BLaER1 (cell line): ENCODE measurements at regions not wholly inside any gene's neighbourhood (a gene's known extent, or its start where the extent isn't known, plus 50 kb on each side); places are given as distances from the start of the nearest gene placed in this dataset.
"Not testable (repeated sequence)": the region's sequence is repeated elsewhere in the genome, so short reads cannot be mapped to it uniquely, and the experiment has no call there.

Experiments
- H3K27ac ChIP-seq: shearing (Covaris generic); formaldehyde crosslinking; 2 replicates; pipeline ENCODE4 v1.8.1; 2022
- H3K27me3 ChIP-seq: shearing (Covaris generic); formaldehyde crosslinking; 2 replicates; pipeline ENCODE4 v1.8.1; 2022
- H3K36me3 ChIP-seq: shearing (Covaris generic); formaldehyde crosslinking; 2 replicates; pipeline ENCODE4 v1.8.1; 2022
- H3K4me1 ChIP-seq: shearing (Covaris generic); formaldehyde crosslinking; 2 replicates; pipeline ENCODE4 v1.8.1; 2022
- H3K4me2 ChIP-seq: shearing (Covaris generic); formaldehyde crosslinking; 2 replicates; pipeline ENCODE4 v1.8.1; 2022
- H3K4me3 ChIP-seq: shearing (Covaris generic); formaldehyde crosslinking; 2 replicates; pipeline ENCODE4 v1.8.1; 2022
- H3K9ac ChIP-seq: shearing (Covaris generic); formaldehyde crosslinking; 2 replicates; pipeline ENCODE4 v1.8.1; 2022
- H3K9me3 ChIP-seq: shearing (Covaris generic); formaldehyde crosslinking; 2 replicates; pipeline ENCODE4 v1.8.1; 2022
- H4K20me1 ChIP-seq: shearing (Covaris generic); formaldehyde crosslinking; 2 replicates; pipeline ENCODE4 v1.8.1; 2022
- Cebpa-rat ChIP-seq: shearing (Covaris generic); IDR thresholded peaks from 2 replicates; pipeline ENCODE4 v1.8.1; 2022

- H3K9me3 ChIP-seq: no peaks in the 10 kb centered on the region
- no peaks in the 10 kb centered on the region for H4K20me1 ChIP-seq
- no peak overlapping the region for H3K4me2 ChIP-seq
- H3K27me3 ChIP-seq: no peaks in the 10 kb centered on the region
- H3K36me3 ChIP-seq: no peaks in the 10 kb centered on the region
- H3K4me3 ChIP-seq: no peak overlapping the region
- no peak overlapping the region for H3K9ac ChIP-seq
- TF ChIP-seq Cebpa-rat: no peak
- H3K27ac ChIP-seq: no peak overlapping the region
- H3K4me1 ChIP-seq: no peaks in the 10 kb centered on the region
Measured at GRCh38 chr5:92180391-92180790, 797.3 kb upstream of the ARRDC3 start.

GRCh38 chr5:92179651-92180050 lies 796.5 kb upstream of the ARRDC3 start:
- no peaks in the 10 kb centered on the region for H4K20me1 ChIP-seq
- no peak overlapping the region for H3K9ac ChIP-seq
- H3K4me1 ChIP-seq: no peaks in the 10 kb centered on the region
- no peaks in the 10 kb centered on the region for H3K9me3 ChIP-seq
- H3K4me2 ChIP-seq: no peak overlapping the region
- H3K27ac ChIP-seq: no peak overlapping the region
- H3K27me3 ChIP-seq: no peaks in the 10 kb centered on the region
- H3K36me3 ChIP-seq: no peaks in the 10 kb centered on the region
- no peak for TF ChIP-seq Cebpa-rat
- H3K4me3 ChIP-seq: no peak overlapping the region

- no peak overlapping the region for H3K9ac ChIP-seq
Measured at GRCh38 chr5:92177926-92178487, 794.9 kb upstream of the ARRDC3 start.

GRCh38 chr5:92163906-92164305 lies 780.8 kb upstream of the ARRDC3 start:
- Histone ChIP-seq H3K9me3 (no peaks in the 10 kb centered on the region), H3K36me3 (no peaks in the 10 kb centered on the region), H4K20me1 (no peaks in the 10 kb centered on the region), H3K4me3 (no peak overlapping the region), H3K27ac (no peak overlapping the region), H3K9ac (no peak overlapping the region), H3K4me2 (no peak overlapping the region), H3K27me3 (no peaks in the 10 kb centered on the region), H3K4me1 (no peaks in the 10 kb centered on the region)
- TF ChIP-seq Cebpa-rat: no peak

More at GRCh38 chr5:92177926-92178487, 794.9 kb upstream of the ARRDC3 start:
- TF ChIP-seq Cebpa-rat: no peak
- H3K4me1 ChIP-seq: no peaks in the 10 kb centered on the region
- H3K4me2 ChIP-seq: no peak overlapping the region
- no peak overlapping the region for H3K4me3 ChIP-seq
- no peaks in the 10 kb centered on the region for H4K20me1 ChIP-seq
- H3K27ac ChIP-seq: no peak overlapping the region
- H3K27me3 ChIP-seq: no peaks in the 10 kb centered on the region
- H3K36me3 ChIP-seq: no peaks in the 10 kb centered on the region
- H3K9me3 ChIP-seq: no peaks in the 10 kb centered on the region

- H3K9ac ChIP-seq: no peak overlapping the region
- H3K36me3 ChIP-seq: no peaks in the 10 kb centered on the region
- no peak overlapping the region for H3K4me2 ChIP-seq
- TF ChIP-seq Cebpa-rat: no peak
- no peaks in the 10 kb centered on the region for H3K9me3 ChIP-seq
- no peaks in the 10 kb centered on the region for H4K20me1 ChIP-seq
- no peak overlapping the region for H3K4me3 ChIP-seq
- H3K27me3 ChIP-seq: no peaks in the 10 kb centered on the region
- H3K27ac ChIP-seq: no peak overlapping the region
- no peaks in the 10 kb centered on the region for H3K4me1 ChIP-seq
Measured at GRCh38 chr5:92147798-92148197, 764.7 kb upstream of the ARRDC3 start.

GRCh38 chr5:92147266-92147665 lies 764.1 kb upstream of the ARRDC3 start:
- no peak overlapping the region for H3K27ac ChIP-seq

GRCh38 chr5:92145852-92146251 lies 762.7 kb upstream of the ARRDC3 start:
- H3K4me2 ChIP-seq: no peak overlapping the region
- no peaks in the 10 kb centered on the region for H3K4me1 ChIP-seq
- no peak for TF ChIP-seq Cebpa-rat
- H3K9ac ChIP-seq: no peak overlapping the region
- H4K20me1 ChIP-seq: no peaks in the 10 kb centered on the region
- H3K9me3 ChIP-seq: no peaks in the 10 kb centered on the region
- no peak overlapping the region for H3K4me3 ChIP-seq
- no peaks in the 10 kb centered on the region for H3K36me3 ChIP-seq
- no peak overlapping the region for H3K27ac ChIP-seq
- H3K27me3 ChIP-seq: no peaks in the 10 kb centered on the region

More at GRCh38 chr5:92147266-92147665, 764.1 kb upstream of the ARRDC3 start:
- Histone ChIP-seq H3K4me2 (no peak overlapping the region), H3K9ac (no peak overlapping the region), H3K36me3 (no peaks in the 10 kb centered on the region), H3K4me1 (no peaks in the 10 kb centered on the region), H3K4me3 (no peak overlapping the region), H3K9me3 (no peaks in the 10 kb centered on the region), H3K27me3 (no peaks in the 10 kb centered on the region), H4K20me1 (no peaks in the 10 kb centered on the region)
- TF ChIP-seq Cebpa-rat: no peak

GRCh38 chr5:92144824-92145223 lies 761.7 kb upstream of the ARRDC3 start:
- Histone ChIP-seq H3K36me3 (no peaks in the 10 kb centered on the region), H3K9me3 (no peaks in the 10 kb centered on the region), H3K27ac (no peak overlapping the region), H3K4me1 (no peaks in the 10 kb centered on the region), H3K4me2 (no peak overlapping the region), H3K27me3 (no peaks in the 10 kb centered on the region), H3K9ac (no peak overlapping the region), H3K4me3 (no peak overlapping the region), H4K20me1 (no peaks in the 10 kb centered on the region)
- TF ChIP-seq Cebpa-rat: no peak

GRCh38 chr5:92132294-92132908 lies 749.3 kb upstream of the ARRDC3 start:
- not testable (repeated sequence) for H3K4me1 ChIP-seq, H3K4me3 ChIP-seq, H3K27ac ChIP-seq, H4K20me1 ChIP-seq, H3K27me3 ChIP-seq, H3K36me3 ChIP-seq, H3K9ac ChIP-seq, H3K4me2 ChIP-seq, H3K9me3 ChIP-seq

GRCh38 chr5:92126182-92126581 lies 743.1 kb upstream of the ARRDC3 start:
- H3K27me3 ChIP-seq: no peaks in the 10 kb centered on the region
- no peaks in the 10 kb centered on the region for H4K20me1 ChIP-seq
- no peak for TF ChIP-seq Cebpa-rat
- no peak overlapping the region for H3K4me3 ChIP-seq
- H3K9me3 ChIP-seq: no peaks in the 10 kb centered on the region
- no peaks in the 10 kb centered on the region for H3K4me1 ChIP-seq
- H3K27ac ChIP-seq: no peak overlapping the region
- no peaks in the 10 kb centered on the region for H3K36me3 ChIP-seq
- H3K4me2 ChIP-seq: no peak overlapping the region
- H3K9ac ChIP-seq: no peak overlapping the region

- Histone ChIP-seq H3K9ac (no peak overlapping the region), H3K4me1 (no peaks in the 10 kb centered on the region), H3K36me3 (no peaks in the 10 kb centered on the region), H3K27ac (no peak overlapping the region), H3K4me3 (no peak overlapping the region), H3K9me3 (no peaks in the 10 kb centered on the region), H3K4me2 (no peak overlapping the region), H3K27me3 (no peaks in the 10 kb centered on the region), H4K20me1 (no peaks in the 10 kb centered on the region)
- no peak for TF ChIP-seq Cebpa-rat
Measured at GRCh38 chr5:92119110-92119509, 736.0 kb upstream of the ARRDC3 start.
